HEK293 (cell line): ENCODE measurements at regions not wholly inside any gene's neighbourhood (a gene's known extent, or its start where the extent isn't known, plus 50 kb on each side); places are given as distances from the start of the nearest gene placed in this dataset.
"Not testable (repeated sequence)": the region's sequence is repeated elsewhere in the genome, so short reads cannot be mapped to it uniquely, and the experiment has no call there.

Experiments
- PRDM10 ChIP-seq: fragments of 450-650 bp; formaldehyde crosslinking; IDR thresholded peaks from 2 replicates; pipeline ENCODE4 v1.5.1; 2016; ENCODE audit warnings: missing biosample characterization, missing genetic modification characterization
- ZIC2 ChIP-seq: fragments of 450-650 bp; formaldehyde crosslinking; IDR thresholded peaks from 2 replicates; pipeline ENCODE4 v1.5.1; 2016; ENCODE audit warnings: missing biosample characterization, missing genetic modification characterization
- ZNF121 ChIP-seq: fragments of 450-650 bp; formaldehyde crosslinking; IDR thresholded peaks from 2 replicates; pipeline ENCODE4 v1.5.1; 2016; ENCODE audit warnings: missing biosample characterization, missing genetic modification characterization
- ZNF266 ChIP-seq: fragments of 450-650 bp; formaldehyde crosslinking; IDR thresholded peaks from 2 replicates; pipeline ENCODE4 v1.5.1; 2016; ENCODE audit warnings: missing biosample characterization, missing genetic modification characterization, low read depth
- ZNF274 ChIP-seq, 2 experiments: fragments of 200-500 bp in 1 of 2; fragments of 450-650 bp in 1 of 2; sonication (Bioruptor generic) in 1 of 2; formaldehyde crosslinking in 1 of 2; IDR thresholded peaks; 2 replicates each; pipeline versions ENCODE4 v1.5.1 to v1.6.1; 2014 to 2016; ENCODE audit warnings: borderline replicate concordance in 1 of 2, inconsistent platforms in 1 of 2, low read length in 1 of 2, missing biosample characterization in 1 of 2, missing genetic modification characterization in 1 of 2
- ZNF394 ChIP-seq: fragments of 450-650 bp; formaldehyde crosslinking; IDR thresholded peaks from 2 replicates; pipeline ENCODE4 v1.5.1; 2016; ENCODE audit warnings: missing biosample characterization, missing genetic modification characterization, mild to moderate bottlenecking, moderate library complexity, borderline replicate concordance
- ZNF704 ChIP-seq: fragments of 450-650 bp; formaldehyde crosslinking; IDR thresholded peaks from 2 replicates; pipeline ENCODE4 v1.5.1; 2016; ENCODE audit warnings: missing biosample characterization, missing genetic modification characterization
- ZSCAN30 ChIP-seq: fragments of 450-650 bp; IDR thresholded peaks from 2 replicates; pipeline ENCODE4 v1.5.1; 2018; ENCODE audit warnings: missing biosample characterization, mild to moderate bottlenecking, missing genetic modification characterization, moderate library complexity
- TF ChIP-seq, protein P1 (sequence below): fragments of 450-650 bp; formaldehyde crosslinking; IDR thresholded peaks from 2 replicates; pipeline ENCODE4 v1.5.1; 2016; ENCODE audit warnings: missing biosample characterization, missing genetic modification characterization
- TF ChIP-seq, protein P2 (sequence below): fragments of 450-650 bp; formaldehyde crosslinking; IDR thresholded peaks from 2 replicates; pipeline ENCODE4 v1.5.1; 2016; ENCODE audit warnings: missing biosample characterization, missing genetic modification characterization
- TF ChIP-seq, protein P3 (sequence below): fragments of 450-650 bp; formaldehyde crosslinking; IDR thresholded peaks from 2 replicates; pipeline ENCODE4 v1.5.1; 2016; ENCODE audit warnings: missing biosample characterization, missing genetic modification characterization

DNA sequence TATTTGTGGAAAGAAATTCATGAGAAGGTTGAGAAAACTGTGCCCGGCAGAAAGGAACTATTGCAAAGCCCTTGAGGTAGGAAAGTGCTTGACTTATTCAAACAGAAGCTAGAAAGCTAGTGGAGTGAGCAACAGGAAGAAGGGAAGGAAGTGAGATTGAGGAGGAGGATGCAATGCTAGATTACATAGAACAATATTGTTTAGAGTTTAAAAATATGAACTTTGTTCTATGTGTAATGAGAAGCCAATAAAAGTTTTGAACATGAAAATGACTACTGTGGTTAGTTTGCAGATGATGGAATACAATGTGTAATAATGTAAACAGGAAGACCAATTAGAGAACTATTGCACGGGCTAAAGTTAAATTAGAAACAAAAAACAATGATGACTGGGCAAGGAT, 853.1 kb downstream of the TTLL7 start:
- TF ChIP-seq, protein P1, sequence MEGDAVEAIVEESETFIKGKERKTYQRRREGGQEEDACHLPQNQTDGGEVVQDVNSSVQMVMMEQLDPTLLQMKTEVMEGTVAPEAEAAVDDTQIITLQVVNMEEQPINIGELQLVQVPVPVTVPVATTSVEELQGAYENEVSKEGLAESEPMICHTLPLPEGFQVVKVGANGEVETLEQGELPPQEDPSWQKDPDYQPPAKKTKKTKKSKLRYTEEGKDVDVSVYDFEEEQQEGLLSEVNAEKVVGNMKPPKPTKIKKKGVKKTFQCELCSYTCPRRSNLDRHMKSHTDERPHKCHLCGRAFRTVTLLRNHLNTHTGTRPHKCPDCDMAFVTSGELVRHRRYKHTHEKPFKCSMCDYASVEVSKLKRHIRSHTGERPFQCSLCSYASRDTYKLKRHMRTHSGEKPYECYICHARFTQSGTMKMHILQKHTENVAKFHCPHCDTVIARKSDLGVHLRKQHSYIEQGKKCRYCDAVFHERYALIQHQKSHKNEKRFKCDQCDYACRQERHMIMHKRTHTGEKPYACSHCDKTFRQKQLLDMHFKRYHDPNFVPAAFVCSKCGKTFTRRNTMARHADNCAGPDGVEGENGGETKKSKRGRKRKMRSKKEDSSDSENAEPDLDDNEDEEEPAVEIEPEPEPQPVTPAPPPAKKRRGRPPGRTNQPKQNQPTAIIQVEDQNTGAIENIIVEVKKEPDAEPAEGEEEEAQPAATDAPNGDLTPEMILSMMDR, result not testable (repeated sequence)
- not testable (repeated sequence) for TF ChIP-seq ZNF266; ZNF274 (IDR thresholded peaks at IDR 0.05; ENCODE audit: low read length); ZNF274 (tag by site-specific recombination; IDR thresholded peaks at IDR 0.05; ENCODE audit: borderline replicate concordance); ZNF394 (tag by site-specific recombination); ZIC2 (tag by site-specific recombination); PRDM10 (tag by site-specific recombination); ZNF704 (tag by site-specific recombination); ZSCAN30 (tag by site-specific recombination); ZNF121 (tag by site-specific recombination)
- TF ChIP-seq, protein P2, sequence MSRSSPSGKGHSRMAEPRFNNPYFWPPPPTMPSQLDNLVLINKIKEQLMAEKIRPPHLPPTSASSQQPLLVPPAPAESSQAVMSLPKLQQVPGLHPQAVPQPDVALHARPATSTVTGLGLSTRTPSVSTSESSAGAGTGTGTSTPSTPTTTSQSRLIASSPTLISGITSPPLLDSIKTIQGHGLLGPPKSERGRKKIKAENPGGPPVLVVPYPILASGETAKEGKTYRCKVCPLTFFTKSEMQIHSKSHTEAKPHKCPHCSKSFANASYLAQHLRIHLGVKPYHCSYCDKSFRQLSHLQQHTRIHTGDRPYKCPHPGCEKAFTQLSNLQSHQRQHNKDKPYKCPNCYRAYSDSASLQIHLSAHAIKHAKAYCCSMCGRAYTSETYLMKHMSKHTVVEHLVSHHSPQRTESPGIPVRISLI (tag by site-specific recombination), result not testable (repeated sequence)
- TF ChIP-seq, protein P3, sequence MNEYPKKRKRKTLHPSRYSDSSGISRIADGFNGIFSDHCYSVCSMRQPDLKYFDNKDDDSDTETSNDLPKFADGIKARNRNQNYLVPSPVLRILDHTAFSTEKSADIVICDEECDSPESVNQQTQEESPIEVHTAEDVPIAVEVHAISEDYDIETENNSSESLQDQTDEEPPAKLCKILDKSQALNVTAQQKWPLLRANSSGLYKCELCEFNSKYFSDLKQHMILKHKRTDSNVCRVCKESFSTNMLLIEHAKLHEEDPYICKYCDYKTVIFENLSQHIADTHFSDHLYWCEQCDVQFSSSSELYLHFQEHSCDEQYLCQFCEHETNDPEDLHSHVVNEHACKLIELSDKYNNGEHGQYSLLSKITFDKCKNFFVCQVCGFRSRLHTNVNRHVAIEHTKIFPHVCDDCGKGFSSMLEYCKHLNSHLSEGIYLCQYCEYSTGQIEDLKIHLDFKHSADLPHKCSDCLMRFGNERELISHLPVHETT (tag by site-specific recombination), result not testable (repeated sequence)
